ENCODE measurements at regions not wholly inside any gene's neighbourhood (a gene's known extent, or its start where the extent isn't known, plus 50 kb on each side); places are given as distances from the start of the nearest gene placed in this dataset.

DNA sequence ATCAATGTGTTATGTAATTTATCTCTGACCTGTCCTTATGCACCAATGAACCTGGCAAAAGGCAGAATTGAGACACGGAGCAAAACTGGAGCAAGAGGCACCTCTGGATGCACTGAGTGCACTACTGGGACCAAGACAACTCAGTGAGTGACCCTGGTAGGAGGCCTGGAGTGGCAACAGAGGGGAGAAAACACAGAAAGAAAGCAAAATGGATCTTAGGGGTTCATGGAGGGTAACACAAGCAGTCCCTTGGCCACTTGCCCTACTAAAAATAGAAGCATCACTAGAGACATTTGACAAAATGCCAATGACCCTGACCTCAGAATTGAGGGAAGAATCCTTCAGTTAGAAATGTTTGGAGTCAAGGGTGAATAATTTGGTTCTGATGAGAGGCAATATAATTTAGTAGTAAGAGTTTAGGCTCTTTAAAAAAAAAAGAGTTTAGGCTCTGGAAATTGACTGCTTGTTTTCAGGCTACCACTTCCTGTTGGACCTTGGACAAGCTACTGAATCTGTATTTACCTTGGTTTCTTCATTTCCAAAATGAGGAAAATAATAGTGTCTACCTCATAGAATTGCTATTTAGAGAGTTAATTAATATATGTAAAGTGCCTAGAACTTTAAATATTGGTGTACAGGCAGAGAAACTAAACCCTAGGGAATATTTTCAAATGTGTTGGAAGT is 234.9 kb upstream of the TARS1 start:
- TF ChIP-seq, protein P1, sequence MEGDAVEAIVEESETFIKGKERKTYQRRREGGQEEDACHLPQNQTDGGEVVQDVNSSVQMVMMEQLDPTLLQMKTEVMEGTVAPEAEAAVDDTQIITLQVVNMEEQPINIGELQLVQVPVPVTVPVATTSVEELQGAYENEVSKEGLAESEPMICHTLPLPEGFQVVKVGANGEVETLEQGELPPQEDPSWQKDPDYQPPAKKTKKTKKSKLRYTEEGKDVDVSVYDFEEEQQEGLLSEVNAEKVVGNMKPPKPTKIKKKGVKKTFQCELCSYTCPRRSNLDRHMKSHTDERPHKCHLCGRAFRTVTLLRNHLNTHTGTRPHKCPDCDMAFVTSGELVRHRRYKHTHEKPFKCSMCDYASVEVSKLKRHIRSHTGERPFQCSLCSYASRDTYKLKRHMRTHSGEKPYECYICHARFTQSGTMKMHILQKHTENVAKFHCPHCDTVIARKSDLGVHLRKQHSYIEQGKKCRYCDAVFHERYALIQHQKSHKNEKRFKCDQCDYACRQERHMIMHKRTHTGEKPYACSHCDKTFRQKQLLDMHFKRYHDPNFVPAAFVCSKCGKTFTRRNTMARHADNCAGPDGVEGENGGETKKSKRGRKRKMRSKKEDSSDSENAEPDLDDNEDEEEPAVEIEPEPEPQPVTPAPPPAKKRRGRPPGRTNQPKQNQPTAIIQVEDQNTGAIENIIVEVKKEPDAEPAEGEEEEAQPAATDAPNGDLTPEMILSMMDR (IDR thresholded peaks at IDR 0.05): no peak

DNA sequence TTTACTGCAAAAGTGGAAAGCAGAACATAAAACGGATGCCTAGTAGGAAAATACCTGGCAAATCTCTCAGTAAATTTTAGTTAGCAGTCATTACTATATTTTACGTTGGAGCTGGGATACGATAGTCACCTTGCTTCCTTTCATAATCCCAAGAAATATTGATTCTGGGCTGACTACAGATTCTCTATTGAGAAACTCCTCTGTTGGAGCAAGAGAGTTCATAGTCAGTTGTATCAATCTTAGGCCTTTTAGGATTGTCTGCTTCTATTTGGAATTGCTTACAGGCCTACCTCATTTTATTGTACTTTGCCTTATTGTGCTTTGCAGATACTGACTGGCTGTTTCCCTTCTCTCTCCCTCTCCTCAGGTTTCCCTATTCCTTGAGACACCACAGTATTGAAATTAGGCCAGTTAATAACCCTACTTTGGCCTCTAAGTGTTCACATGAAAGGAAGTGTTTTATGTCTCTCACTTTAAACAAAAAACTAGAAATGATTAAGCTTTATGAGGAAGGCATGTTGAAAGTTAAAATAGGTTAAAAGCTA is 233.7 kb upstream of the TARS1 start:
- TF ChIP-seq, protein P1 (IDR thresholded peaks at IDR 0.05): no peak

DNA sequence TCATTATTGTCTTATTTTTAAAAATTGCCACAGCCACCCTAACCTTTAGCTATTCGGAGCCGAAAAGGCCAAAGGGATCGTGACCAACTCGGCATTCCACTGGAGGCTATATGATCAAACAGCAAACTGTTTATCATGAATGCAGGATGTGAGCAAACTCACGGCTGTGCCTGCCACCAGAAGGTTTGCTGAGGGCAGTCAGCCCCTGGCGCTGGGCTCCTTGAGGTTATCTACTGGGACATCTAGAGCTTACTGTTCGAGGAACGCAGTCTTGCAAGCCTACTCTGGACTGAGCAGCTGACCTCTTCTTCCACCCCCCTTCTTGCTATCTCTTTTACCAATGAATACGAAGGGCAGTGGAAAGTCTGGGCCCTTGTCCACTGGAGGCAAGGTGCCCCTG is 231.5 kb upstream of the TARS1 start:
- TF ChIP-seq, protein P1 (IDR thresholded peaks at IDR 0.05): no peak

- TF ChIP-seq, protein P1 (IDR thresholded peaks at IDR 0.05): no peak
Measured at GRCh38 chr5:33210978-33211377, 229.8 kb upstream of the TARS1 start.

- TF ChIP-seq, protein P1 (IDR thresholded peaks at IDR 0.05): no peak
Measured at GRCh38 chr5:33212439-33212838, 228.3 kb upstream of the TARS1 start.

DNA sequence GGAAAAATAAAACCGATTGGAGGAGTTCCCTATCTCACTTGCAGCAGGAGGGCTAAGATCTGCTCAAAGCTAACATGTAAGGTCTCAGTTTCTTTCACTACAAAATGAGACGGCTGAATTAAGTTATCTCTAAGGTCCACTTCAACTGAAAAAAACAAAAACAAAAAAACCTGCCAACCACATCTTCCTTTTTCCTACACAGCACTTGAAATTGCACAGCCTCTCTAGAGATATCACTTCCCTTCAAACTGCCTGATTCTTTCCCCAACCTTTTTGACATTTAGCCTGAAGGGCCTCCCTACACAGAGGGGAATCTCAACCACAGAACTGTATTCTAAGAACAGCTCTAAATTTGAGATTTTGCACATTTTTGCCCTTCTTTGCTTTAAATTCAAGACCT is 227.9 kb upstream of the TARS1 start:
- TF ChIP-seq, protein P1 (IDR thresholded peaks at IDR 0.05): no peak

- TF ChIP-seq, protein P1 (IDR thresholded peaks at IDR 0.05): no peak
Measured at GRCh38 chr5:33223563-33224284, 217.0 kb upstream of the TARS1 start.
